HepG2 (cell line): ENCODE measurements at regions not wholly inside any gene's neighbourhood (a gene's known extent, or its start where the extent isn't known, plus 50 kb on each side); places are given as distances from the start of the nearest gene placed in this dataset.

ENCODE experiments used
- ATAC-seq: fragments of 200-7000 bp; cut with Tn5 transposase; 3 replicates; pipeline ENCODE4 v1.9.1; 2020; ENCODE audit warnings: mild to moderate bottlenecking, moderate library complexity
- BruUV-seq: library from RNA; stranded (reverse); fragments of 400-500 nt; replicated peaks from 2 replicates; lab custom pipeline; 2021; lab: Mats Ljungman, UMichigan
- CTCF ChIA-PET: fragments of 300-600 bp; formaldehyde crosslinking; extraction: SDS; loops from one replicate; lab custom pipeline; 2021; ENCODE audit warnings: low total read pairs, inconsistent platforms, low intra/inter-chr PET ratio; lab: Yijun Ruan, JAX
- POLR2A ChIA-PET: fragments of 350-600 bp; sonication (Branson Sonifier 250); formaldehyde crosslinking; loops from one replicate; lab custom pipeline; 2020; ENCODE audit warnings: antibody characterized with exemption, inconsistent platforms; lab: Yijun Ruan, JAX
- DNase-seq: peaks from one replicate; pipeline ENCODE4 v3.0.0-alpha.2; 2015; ENCODE audit warnings: low spot score
- FAIRE-seq: peaks from 3 replicates; lab custom pipeline; 2011; peaks lifted over from hg19 to GRCh38; lab: Jason Lieb, UNC
- H2AFZ ChIP-seq: one replicate; pipeline ENCODE4 v1.6.1; 2011; ENCODE audit warnings: low read length, inconsistent platforms
- H3K27ac ChIP-seq: fragments of 300-600 bp; 3 replicates; pipeline ENCODE4 v1.8.0; 2011; ENCODE audit warnings: mixed run types, mild to moderate bottlenecking, mixed read lengths, low read length, inconsistent platforms; ENCODE audit not compliant: insufficient read depth; ENCODE audit errors: extremely low read length
- H3K27me3 ChIP-seq, 2 experiments: fragments of 200-600 bp in 1 of 2; 2 replicates in 1 of 2; 3 replicates in 1 of 2; pipeline versions ENCODE4 v1.6.0 to v1.8.0; 2011; ENCODE audit warnings: low read length in 2 of 2, mild to moderate bottlenecking in 2 of 2, moderate library complexity in 2 of 2, inconsistent platforms in 1 of 2; ENCODE audit not compliant: insufficient read depth in 2 of 2, control insufficient read depth in 1 of 2
- H3K36me3 ChIP-seq, 2 experiments: fragments of 200-600 bp in 1 of 2; replicated peaks in 1 of 2; 2 replicates in 1 of 2; 3 replicates in 1 of 2; pipeline versions ENCODE4 v1.5.1 to v1.8.0; 2011; ENCODE audit warnings: low read length in 2 of 2, inconsistent platforms in 1 of 2; ENCODE audit not compliant: insufficient read depth in 2 of 2, control insufficient read depth in 1 of 2
- H3K4me1 ChIP-seq: 2 replicates; pipeline ENCODE4 v1.5.1; 2012; ENCODE audit warnings: low read length, inconsistent platforms; ENCODE audit not compliant: insufficient read depth
- H3K4me2 ChIP-seq: 2 replicates; pipeline ENCODE4 v1.6.0; 2011; ENCODE audit warnings: low read depth, low read length, inconsistent platforms
- H3K4me3 ChIP-seq, 3 experiments: fragments of 200-600 bp in 1 of 3; sonication (generic), shearing (Covaris generic) in 1 of 3; replicated peaks in 1 of 3; 2 replicates each; pipeline ENCODE4 v1.5.1; 2011 to 2016; ENCODE audit warnings: low read length in 3 of 3, inconsistent platforms in 2 of 3, low read depth in 2 of 3, mild to moderate bottlenecking in 2 of 3, control low read depth in 1 of 3, mixed read lengths in 1 of 3; ENCODE audit not compliant: insufficient read depth in 1 of 3
- H3K79me2 ChIP-seq: one replicate; pipeline ENCODE4 v1.6.1; 2011; ENCODE audit warnings: low read length, inconsistent platforms; ENCODE audit not compliant: insufficient read depth
- H3K9ac ChIP-seq: 2 replicates; pipeline ENCODE4 v1.6.0; 2011; ENCODE audit warnings: mild to moderate bottlenecking, low read depth, low read length, inconsistent platforms; ENCODE audit not compliant: insufficient read depth
- H3K9me3 ChIP-seq: 2 replicates; pipeline ENCODE4 v1.5.1; 2012; ENCODE audit warnings: mild to moderate bottlenecking, low read length
- H4K20me1 ChIP-seq: 2 replicates; pipeline ENCODE4 v1.6.0; 2011; ENCODE audit warnings: inconsistent platforms, mild to moderate bottlenecking, low read length, moderate library complexity; ENCODE audit not compliant: insufficient read depth
- ATF7 ChIP-seq, 2 experiments: fragments of 450-650 bp in 1 of 2; sonication (generic) in 1 of 2; formaldehyde crosslinking in 1 of 2; IDR thresholded peaks; 2 replicates each; pipeline versions ENCODE4 v1.4.0 to v1.6.1; 2016 to 2020; ENCODE audit warnings: antibody characterized with exemption in 1 of 2, mild to moderate bottlenecking in 1 of 2, missing genetic modification reagents in 1 of 2
- CREB1 ChIP-seq, 2 experiments: fragments of 450-650 bp in 1 of 2; IDR thresholded peaks; 2 replicates each; pipeline ENCODE4 v1.6.1; 2016 to 2017; ENCODE audit warnings: control low read depth in 1 of 2, mild to moderate bottlenecking in 1 of 2, missing compliant biosample characterization in 1 of 2, missing genetic modification characterization in 1 of 2
- PAXIP1 ChIP-seq: sonication (generic); formaldehyde crosslinking; conservative IDR thresholded peaks from 2 replicates; pipeline ENCODE4 v1.4.0; 2020; ENCODE audit warnings: mild to moderate bottlenecking, missing genetic modification reagents, moderate library complexity
- PHF5A ChIP-seq: IDR thresholded peaks from one replicate; pipeline ENCODE4 v1.6.1; 2018; ENCODE audit warnings: low read depth, missing genetic modification reagents; ENCODE audit not compliant: unreplicated experiment
- WIZ ChIP-seq: sonication (generic); formaldehyde crosslinking; IDR thresholded peaks from 2 replicates; pipeline ENCODE4 v1.5.1; 2020; ENCODE audit warnings: mild to moderate bottlenecking, missing genetic modification reagents
- WGBS: methylation state at CpG from one replicate; pipeline ENCODE4 v1.1.6; 2017; ENCODE audit warnings: low lambda C conversion rate; 5-methylcytosine and 5-hydroxymethylcytosine counted together
- in situ Hi-C: cut with HindIII; loops from 2 replicates; pipeline ENCODE4 v1.10.0; 2017; ENCODE audit warnings: low pct_unique_long_range_greater_than_20kb; ENCODE audit not compliant: extremely low pct_ligation_motif_present
- intact Hi-C: fragments of 100-400 bp; cut with micrococcal nuclease; formaldehyde crosslinking; loops from one replicate; pipeline ENCODE4 v1.10.0; 2022; ENCODE audit not compliant: unreplicated experiment

- no peak for TF ChIP-seq PAXIP1 (CRISPR knock-in tag)
- TF ChIP-seq PHF5A (CRISPR knock-in tag): no peak
These were observed 276.6 kb downstream of the ZNF621 start (continued) for GRCh38 chr3:40801284-40801741.

GRCh38 chr3:40803311-40803710 lies 278.6 kb downstream of the ZNF621 start:
- H4K20me1 ChIP-seq: no peaks in the 10 kb centered on the region
- H3K4me1 ChIP-seq: peaks cover 21% of the 10 kb centered on the region
- ChIA-PET POLR2A (no interaction called here), CTCF (no interaction called here)
- BruUV-seq: no TSS peak
- no peak overlapping the region for H3K4me3 ChIP-seq
- TF ChIP-seq CREB1 (IDR thresholded peaks at IDR 0.05) (0 out of 2 replicates have a peak, but pooled peaks have one; percentile 18), CREB1 (CRISPR knock-in tag; IDR thresholded peaks at IDR 0.05) (no peak), WIZ (no peak), ATF7 (IDR thresholded peaks at IDR 0.05) (peak; percentile 48), ATF7 (CRISPR knock-in tag; IDR thresholded peaks at IDR 0.05) (no peak)
- DNase-seq: no peak
- intact Hi-C loops: loop anchor here (10.0 kb wide), 1 partner anchor 71 kb away; no protein-coding TSS in a partner anchor
- no peak overlapping the region for H3K4me2 ChIP-seq
- no peak overlapping the region for H2AFZ ChIP-seq
- no peaks in the 10 kb centered on the region for H3K79me2 ChIP-seq
- no peak overlapping the region for H3K9ac ChIP-seq
- H3K9me3 ChIP-seq: no peaks in the 10 kb centered on the region
- no peaks in the 10 kb centered on the region for H3K36me3 ChIP-seq
- 0 out of 5 replicates have a peak, but pooled peaks cover 0 to 4% of the 10 kb centered on the region in 2 experiments for H3K27me3 ChIP-seq
- 47% methylated on average over 2 of the region's 2 CpGs for WGBS
- FAIRE-seq: no peak
- in situ Hi-C loops: no loop called here
- ATAC-seq: no peak
- H3K27ac ChIP-seq: no peak overlapping the region
